ENCODE measurements at regions not wholly inside any gene's neighbourhood (a gene's known extent, or its start where the extent isn't known, plus 50 kb on each side); places are given as distances from the start of the nearest gene placed in this dataset.

DNA sequence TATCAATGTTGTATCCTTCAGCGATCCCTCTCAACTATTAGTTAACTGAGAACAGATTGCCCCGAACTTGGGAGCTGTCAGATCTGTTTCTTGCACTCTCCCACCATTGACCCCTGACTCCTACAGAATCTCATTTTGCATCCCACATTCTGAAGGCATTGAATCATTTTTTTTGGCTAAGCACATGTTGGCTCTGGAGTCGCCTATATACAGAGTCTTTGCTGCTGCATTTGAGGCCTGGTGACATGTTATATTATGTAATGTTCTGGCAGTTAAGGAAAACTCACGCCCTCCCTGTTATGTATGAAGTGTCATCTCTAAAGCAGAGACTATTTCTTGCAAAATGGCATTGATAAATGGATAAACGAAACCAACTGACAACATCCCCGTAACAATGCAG, 159.2 kb upstream of the ITGB1 start:
- intact Hi-C loops (cut with micrococcal nuclease), result loop anchor here (5.0 kb wide), 4 partner anchors 40 to 1520 kb away; partner anchors contain the start of gene NRP1
- TF ChIP-seq GATA2 (IDR thresholded peaks at IDR 0.05; ENCODE audit: insufficient read depth, insufficient read length, low read depth, low read length) (no peak), FOS (IDR thresholded peaks at IDR 0.05; ENCODE audit: borderline replicate concordance, insufficient read depth, low read length) (no peak), JUN (IDR thresholded peaks at IDR 0.05; ENCODE audit: borderline replicate concordance, insufficient read depth, insufficient read length, low read depth) (no peak), POLR2A (IDR thresholded peaks at IDR 0.05; ENCODE audit: low read depth, low read length) (no peak), MYC (IDR thresholded peaks at IDR 0.05; ENCODE audit: low read depth, low read length) (no peak), EZH2 (IDR thresholded peaks at IDR 0.05; ENCODE audit: borderline replicate concordance, low read depth, low read length, severe bottlenecking) (no peak), POLR2AphosphoS5 (IDR thresholded peaks at IDR 0.05; ENCODE audit: insufficient read depth, low read depth, low read length) (no peak)
- TF ChIP-seq, protein P1, sequence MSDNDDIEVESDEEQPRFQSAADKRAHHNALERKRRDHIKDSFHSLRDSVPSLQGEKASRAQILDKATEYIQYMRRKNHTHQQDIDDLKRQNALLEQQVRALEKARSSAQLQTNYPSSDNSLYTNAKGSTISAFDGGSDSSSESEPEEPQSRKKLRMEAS (IDR thresholded peaks at IDR 0.05; ENCODE audit: insufficient read depth, insufficient read length), result no peak
- TF ChIP-seq, protein P2, sequence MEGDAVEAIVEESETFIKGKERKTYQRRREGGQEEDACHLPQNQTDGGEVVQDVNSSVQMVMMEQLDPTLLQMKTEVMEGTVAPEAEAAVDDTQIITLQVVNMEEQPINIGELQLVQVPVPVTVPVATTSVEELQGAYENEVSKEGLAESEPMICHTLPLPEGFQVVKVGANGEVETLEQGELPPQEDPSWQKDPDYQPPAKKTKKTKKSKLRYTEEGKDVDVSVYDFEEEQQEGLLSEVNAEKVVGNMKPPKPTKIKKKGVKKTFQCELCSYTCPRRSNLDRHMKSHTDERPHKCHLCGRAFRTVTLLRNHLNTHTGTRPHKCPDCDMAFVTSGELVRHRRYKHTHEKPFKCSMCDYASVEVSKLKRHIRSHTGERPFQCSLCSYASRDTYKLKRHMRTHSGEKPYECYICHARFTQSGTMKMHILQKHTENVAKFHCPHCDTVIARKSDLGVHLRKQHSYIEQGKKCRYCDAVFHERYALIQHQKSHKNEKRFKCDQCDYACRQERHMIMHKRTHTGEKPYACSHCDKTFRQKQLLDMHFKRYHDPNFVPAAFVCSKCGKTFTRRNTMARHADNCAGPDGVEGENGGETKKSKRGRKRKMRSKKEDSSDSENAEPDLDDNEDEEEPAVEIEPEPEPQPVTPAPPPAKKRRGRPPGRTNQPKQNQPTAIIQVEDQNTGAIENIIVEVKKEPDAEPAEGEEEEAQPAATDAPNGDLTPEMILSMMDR (IDR thresholded peaks at IDR 0.05; ENCODE audit: extremely low read depth in 1 of 2, insufficient read depth in 1 of 2, low read depth in 1 of 2, low read length in 2 of 2), result no peak
- no peaks in the 10 kb centered on the region for H3K36me3 ChIP-seq (ENCODE audit: control insufficient read depth in 2 of 2, extremely low read depth in 1 of 2, insufficient read depth in 2 of 2, low read length in 2 of 2)
- no peak overlapping the region for H3K27ac ChIP-seq (ENCODE audit: insufficient read depth, low read depth, low read length)
- no peaks in the 10 kb centered on the region for H3K9me1 ChIP-seq (replicated peaks; ENCODE audit: control insufficient read depth, extremely low read depth, insufficient read depth, low read length)
- no peak overlapping the region for H2AFZ ChIP-seq (ENCODE audit: low read depth, low read length)
- no peaks in the 10 kb centered on the region for H3K79me2 ChIP-seq (ENCODE audit: control insufficient read depth, insufficient read depth, low read length)
- ChIA-PET POLR2A (no interaction called here), CTCF (interaction anchor here (1.4 to 3.1 kb wide), 7 partner anchors 9 to 107 kb away, joined by 5 to 47 read pairs (median 23); no protein-coding TSS in a partner anchor)
- no peaks in the 10 kb centered on the region for H3K27me3 ChIP-seq (ENCODE audit: control insufficient read depth in 2 of 2, insufficient read depth in 2 of 2, low read length in 2 of 2)
- H3K9ac ChIP-seq (replicated peaks; ENCODE audit: extremely low read depth, insufficient read depth, low read length), result no peak overlapping the region
- dilution Hi-C loops (cut with MboI; ENCODE audit: extremely low pct_ligation_motif_present, low sequenced_read_pairs), result no loop called here
- H4K20me1 ChIP-seq (replicated peaks; ENCODE audit: control insufficient read depth, extremely low read depth, insufficient read depth, low read length), result no peaks in the 10 kb centered on the region
- no peak overlapping the region for H3K4me2 ChIP-seq (ENCODE audit: insufficient read depth, low read length)
- BruUV-seq (replicated peaks), result no TSS peak
- H3K9me3 ChIP-seq (replicated peaks; ENCODE audit: control insufficient read depth, insufficient read depth, low read length), result no peaks in the 10 kb centered on the region
- DNase-seq (ENCODE audit: low read depth, low spot score) (no peak), FAIRE-seq (no peak)
- no peak overlapping the region for H3K4me3 ChIP-seq (replicated peaks in 1 of 3; ENCODE audit: insufficient read depth in 1 of 3, low read depth in 1 of 3, low read length in 3 of 3)
- H3K4me1 ChIP-seq (ENCODE audit: control insufficient read depth, extremely low read depth, insufficient read depth, low read length), result peaks cover 3% of the 10 kb centered on the region

All from endothelial cell of umbilical vein (primary cell).